HPDE6-E6E7 (cell line): ENCODE measurements at regions not wholly inside any gene's neighbourhood (a gene's known extent, or its start where the extent isn't known, plus 50 kb on each side); places are given as distances from the start of the nearest gene placed in this dataset.
"Not testable (repeated sequence)": the region's sequence is repeated elsewhere in the genome, so short reads cannot be mapped to it uniquely, and the experiment has no call there.

Experiments
- DNase-seq: peaks from one replicate; pipeline ENCODE4 v3.0.0; 2011; ENCODE audit warnings: missing footprints; ENCODE audit errors: extremely low spot score

- DNase-seq: no peak
Observed at GRCh38 chr2:187783446-187783845, 229.2 kb upstream of the TFPI start.

DNA sequence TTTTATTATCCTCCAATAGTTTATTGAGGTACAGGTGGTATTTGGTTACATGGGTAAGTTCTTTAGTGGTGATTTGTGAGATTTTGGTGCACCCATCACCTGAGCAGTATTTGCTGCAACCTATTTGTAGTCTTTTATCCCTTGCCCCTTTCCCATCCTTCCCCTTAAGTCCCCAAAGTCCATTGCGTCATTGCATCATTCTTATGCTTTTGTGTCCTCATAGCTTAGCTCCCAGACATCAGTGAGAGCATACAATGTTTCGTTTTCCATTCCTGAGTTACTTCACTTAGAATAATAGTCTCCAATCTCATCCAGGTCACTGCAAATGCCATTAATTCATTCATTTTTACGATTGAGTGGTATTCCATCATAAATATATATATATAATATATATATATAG is 229.9 kb upstream of the TFPI start:
- not testable (repeated sequence) for DNase-seq

GRCh38 chr2:187799601-187800000 is 245.4 kb upstream of the TFPI start:
- no peak for DNase-seq

GRCh38 chr2:187803816-187804215 is 249.6 kb upstream of the TFPI start:
- DNase-seq: no peak

DNA sequence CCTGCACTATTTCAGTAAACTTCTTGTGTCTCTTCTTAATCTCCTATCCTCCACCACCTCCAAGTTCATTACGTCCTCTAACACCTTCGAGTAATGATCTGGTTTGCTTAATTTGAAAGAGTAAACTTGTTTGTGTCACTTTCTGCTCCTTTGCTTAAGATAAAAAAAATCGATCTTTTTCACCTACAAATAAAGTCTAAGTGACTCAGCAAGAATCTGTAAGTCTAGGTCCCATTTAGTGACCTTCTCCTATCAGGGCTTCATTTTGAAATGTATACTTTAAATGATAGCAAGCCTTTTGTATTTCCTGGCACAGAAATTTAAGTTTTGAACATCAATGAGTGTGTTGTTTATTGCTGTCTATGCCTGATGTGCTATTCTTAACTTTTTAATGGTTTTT is 260.9 kb upstream of the TFPI start:
- no peak for DNase-seq

GRCh38 chr2:187819624-187820023 is 265.4 kb upstream of the TFPI start:
- DNase-seq: no peak

DNA sequence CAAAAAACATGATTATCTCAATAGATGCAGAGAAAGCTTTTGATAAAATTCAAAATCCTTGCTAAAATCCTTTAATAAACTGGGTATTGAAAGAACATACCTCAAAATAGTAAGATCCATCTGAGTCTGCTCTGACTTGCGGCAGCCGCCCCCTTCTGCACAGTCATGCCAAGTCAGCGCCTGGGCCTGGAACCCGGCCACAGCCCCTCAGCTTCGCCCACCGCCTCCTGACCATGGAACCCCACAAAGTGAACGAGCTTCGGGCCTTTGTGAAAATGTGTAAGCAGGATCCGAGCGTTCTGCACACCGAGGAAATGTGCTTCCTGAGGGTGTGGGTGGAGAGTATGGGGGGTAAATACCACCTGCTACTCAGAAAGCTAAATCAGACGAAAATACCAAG is 270.9 kb upstream of the TFPI start:
- no peak for DNase-seq

- no peak for DNase-seq
Observed at GRCh38 chr2:187826023-187826422, 271.8 kb upstream of the TFPI start.

DNA sequence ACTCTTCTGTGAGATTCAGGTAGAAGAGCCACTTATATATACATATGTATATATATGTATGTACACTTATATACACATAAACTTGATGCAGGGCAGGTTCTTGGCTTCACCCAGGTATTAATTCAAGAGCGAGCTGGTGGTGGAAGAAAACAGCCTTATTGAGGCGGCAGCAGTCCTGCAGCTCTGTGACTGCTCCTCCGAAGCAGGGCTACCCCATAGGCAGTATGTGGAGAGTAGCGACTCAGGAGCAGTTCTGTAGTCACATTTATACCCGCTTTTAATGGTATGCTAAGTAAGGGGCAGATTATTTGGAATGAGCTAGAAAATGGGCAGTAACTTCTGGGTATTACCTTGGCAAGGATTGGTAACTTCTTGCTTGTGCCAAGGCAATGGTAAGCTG is 280.6 kb upstream of the TFPI start:
- DNase-seq: no peak

DNA sequence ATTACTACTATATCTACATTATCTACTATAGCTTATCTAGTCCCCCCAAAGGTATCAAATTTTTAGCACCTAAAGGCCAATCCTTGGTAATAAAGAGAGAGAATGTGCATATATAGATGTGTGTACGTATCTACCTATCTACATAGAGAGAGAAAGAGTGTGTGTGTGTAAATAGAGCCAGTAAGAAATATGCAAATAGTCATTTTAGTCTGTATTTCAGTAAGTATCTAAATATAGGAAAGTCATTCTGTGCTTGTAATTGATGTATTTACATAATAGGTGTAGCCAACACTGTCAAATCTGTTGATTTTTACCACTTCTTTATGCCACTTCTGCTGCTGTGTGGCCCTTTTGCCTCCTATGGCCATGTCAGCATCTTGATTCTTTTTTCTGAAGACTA is 284.5 kb upstream of the TFPI start:
- DNase-seq: no peak

DNA sequence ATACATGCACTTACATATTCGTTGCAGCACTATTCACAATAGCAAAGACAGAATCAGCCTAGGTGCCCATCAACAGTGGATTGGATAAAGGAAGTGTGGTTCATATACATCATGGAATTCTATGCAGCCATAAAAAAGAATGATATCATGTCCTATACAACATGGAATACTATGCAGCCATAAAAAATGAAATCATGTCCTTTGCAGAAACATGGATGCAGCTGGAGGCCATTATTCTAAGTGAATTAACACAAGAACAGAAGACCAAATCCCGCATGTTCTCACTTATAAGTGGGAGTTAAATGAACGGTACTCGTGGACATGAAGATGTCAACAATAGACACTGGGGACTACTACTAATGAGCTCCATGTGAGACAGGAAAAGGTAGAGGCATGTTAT is 288.1 kb upstream of the TFPI start:
- DNase-seq: no peak

- peak; percentile 4 for DNase-seq
Observed at GRCh38 chr2:187842978-187843847, 289.0 kb upstream of the TFPI start.

GRCh38 chr2:187847245-187848208 is 293.3 kb upstream of the TFPI start:
- DNase-seq: no peak

DNA sequence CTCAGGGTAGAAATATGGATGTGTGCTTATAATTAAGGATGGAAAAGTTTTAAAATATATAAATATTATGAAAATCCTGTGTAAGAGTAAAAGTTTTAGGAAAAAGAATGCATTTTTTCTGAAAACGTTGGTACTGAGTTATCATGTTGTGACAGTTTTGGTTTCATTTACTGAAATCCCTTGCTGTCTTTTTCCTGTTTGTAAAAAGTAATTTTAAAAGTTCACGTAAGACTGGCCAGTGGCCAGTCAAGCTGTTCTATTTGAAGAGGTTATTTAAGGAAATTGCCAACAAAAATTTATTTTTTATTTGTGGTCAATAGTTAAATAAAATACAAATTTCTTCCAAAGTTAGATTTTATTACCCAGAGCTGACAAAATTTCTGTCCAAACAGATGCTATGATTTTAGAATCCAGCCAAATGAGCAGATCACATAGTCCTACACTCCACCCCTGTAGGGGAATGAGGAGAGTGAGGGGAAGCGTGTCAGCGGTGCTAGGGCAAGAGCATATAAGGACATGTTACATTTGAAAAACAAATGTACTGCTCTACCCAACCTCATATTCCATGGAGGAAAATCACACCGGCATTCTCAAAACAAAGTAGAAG is 297.8 kb upstream of the TFPI start:
- DNase-seq: no peak

DNA sequence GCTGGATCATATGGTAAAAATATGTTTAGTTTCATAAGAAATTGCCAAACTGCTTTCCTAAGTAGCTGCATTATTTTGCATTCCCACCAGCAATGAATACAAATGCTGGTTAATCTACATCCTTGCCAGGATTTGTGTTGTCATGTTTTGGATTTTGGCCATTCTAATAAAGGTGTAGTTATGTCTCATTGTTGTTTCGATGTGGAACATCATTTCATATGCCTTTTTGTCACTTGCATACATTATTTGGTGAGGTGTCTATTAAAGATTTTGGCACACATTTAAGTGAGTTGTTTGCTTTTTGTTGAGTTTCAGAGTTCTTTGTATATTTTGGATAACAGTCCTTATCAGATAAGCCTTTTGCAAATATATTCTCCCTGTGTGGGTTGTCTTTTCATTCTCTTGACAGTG is 299.2 kb upstream of the TFPI start:
- no peak for DNase-seq

DNA sequence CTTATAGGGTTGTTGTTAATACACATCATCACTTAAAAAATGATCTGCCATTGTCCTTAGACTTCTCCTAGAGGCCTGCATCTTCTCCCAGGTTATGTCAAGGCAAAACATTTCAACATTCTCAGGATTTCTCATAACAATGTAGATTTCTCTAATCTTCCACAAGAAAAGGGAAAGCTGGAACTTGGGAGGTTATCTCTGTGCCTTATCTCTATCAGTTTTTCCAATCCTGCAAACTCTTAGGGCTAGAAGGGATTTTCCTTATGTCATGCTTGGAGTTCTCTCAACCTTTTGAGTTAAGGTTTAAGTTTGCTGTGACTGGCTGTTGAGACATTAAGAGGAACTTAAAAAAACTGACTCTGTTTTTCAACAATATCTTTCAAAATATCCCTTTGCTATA is 300.6 kb upstream of the TFPI start:
- no peak for DNase-seq

- DNase-seq: no peak
Observed at GRCh38 chr2:187855689-187856088, 301.5 kb upstream of the TFPI start.

DNA sequence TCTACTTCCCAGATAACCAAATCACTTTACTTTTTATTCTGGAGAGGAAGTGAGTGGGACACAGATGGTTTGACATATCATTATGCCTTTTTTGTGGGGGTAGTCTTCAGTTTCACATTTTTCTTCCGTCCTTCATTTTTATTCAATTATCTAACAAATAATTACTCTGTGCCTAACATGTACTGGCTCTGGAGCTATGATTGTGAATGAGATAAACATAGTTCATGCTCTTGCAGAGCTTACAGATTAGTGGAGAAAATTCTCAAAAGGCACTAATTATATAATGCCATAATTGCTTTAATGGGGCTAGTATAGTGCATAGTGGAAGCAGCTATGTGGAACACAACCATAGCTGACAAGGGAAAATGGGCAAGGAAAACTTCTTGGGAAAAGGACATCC is 303.6 kb upstream of the TFPI start:
- DNase-seq: no peak

DNA sequence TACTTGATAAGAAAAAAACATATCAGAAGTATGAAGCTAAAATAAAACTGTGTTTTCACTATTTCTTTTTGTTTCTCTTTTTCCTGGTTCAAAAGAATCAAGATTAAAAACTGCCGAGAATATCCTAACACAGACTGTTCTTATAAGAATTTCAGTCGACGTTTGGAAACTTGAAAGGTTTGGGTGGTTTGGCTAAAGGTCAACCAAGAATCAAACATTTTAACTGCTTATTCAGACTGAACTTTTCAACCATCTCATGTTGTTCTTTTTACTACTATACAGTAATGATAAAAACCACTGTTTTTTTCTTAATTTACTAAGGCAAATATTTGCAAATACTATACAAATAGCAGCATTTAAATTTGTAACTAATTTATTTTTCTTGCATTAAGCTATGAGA is 308.5 kb upstream of the TFPI start:
- no peak for DNase-seq

GRCh38 chr2:187865025-187865424 is 310.8 kb upstream of the TFPI start:
- DNase-seq: no peak

DNA sequence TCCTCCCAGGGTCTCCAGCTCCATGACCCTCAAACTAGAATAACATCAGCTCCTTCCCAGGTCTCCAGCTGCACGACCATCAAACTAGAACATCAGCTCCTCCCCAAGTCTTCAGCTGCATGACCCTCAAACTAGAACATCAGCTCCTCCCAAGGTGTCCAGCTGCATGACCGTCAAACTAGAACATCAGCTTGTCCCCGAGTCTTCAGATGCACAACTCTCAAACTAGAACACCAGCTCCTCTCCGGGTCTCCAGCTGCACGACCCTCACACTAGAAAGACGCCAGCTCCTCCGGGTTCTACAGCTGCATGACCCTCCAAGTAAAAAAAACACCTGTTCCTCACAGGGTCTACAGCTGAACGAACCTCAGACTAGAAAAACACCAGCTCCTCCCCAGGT is 312.9 kb upstream of the TFPI start:
- no peak for DNase-seq

DNA sequence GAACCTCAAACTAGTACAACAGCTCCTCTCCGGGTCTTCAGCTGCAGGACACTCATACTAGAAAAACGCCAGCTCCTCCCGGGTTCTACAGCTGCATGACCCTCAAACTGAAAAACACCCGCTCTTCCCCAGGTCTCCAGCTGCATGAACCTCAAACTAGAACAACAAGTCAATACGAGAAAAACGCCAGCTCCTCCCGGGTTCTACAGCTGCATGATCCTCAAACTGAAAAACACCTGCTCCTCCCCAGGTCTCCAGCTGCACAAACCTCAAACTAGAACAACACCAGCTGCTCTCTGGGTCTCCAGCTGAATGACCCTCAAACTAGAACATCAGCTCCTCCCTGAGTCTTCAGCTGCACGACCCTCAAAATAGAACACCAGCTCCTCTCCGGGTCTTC is 315.0 kb upstream of the TFPI start:
- DNase-seq: no peak
